Ascending aorta (tissue), 2 donors: ENCODE measurements at regions not wholly inside any gene's neighbourhood (a gene's known extent, or its start where the extent isn't known, plus 50 kb on each side); places are given as distances from the start of the nearest gene placed in this dataset.

Experiments
- DNase-seq, 2 donors: peaks; one replicate each; pipeline ENCODE4 v3.0.0-alpha.2; 2019; ENCODE audit warnings: low spot score in 2 of 2
- H3K27ac ChIP-seq, 2 donors: fragments of 200-600 bp; sonication (generic); one replicate each; pipeline ENCODE4 v1.5.1; 2016 to 2017; ENCODE audit warnings: mild to moderate bottlenecking in 1 of 2
- H3K27me3 ChIP-seq: fragments of 200-600 bp; sonication (generic); one replicate; pipeline ENCODE4 v1.5.1; 2017
- H3K36me3 ChIP-seq, 2 donors: fragments of 200-600 bp; sonication (generic); one replicate each; pipeline ENCODE4 v1.5.1; 2016
- H3K4me1 ChIP-seq, 2 donors: fragments of 200-600 bp; sonication (generic); one replicate each; pipeline ENCODE4 v1.5.1; 2016 to 2017; ENCODE audit warnings: mild to moderate bottlenecking in 1 of 2
- H3K4me3 ChIP-seq, 2 donors: fragments of 200-600 bp; sonication (generic); one replicate each; pipeline ENCODE4 v1.5.1; 2016 to 2017; ENCODE audit warnings: mild to moderate bottlenecking in 1 of 2
- H3K9me3 ChIP-seq, 2 donors: fragments of 200-600 bp; sonication (generic); one replicate each; pipeline ENCODE4 v1.5.1; 2016
- intact Hi-C: fragments of 100-400 bp; cut with DNase I; formaldehyde crosslinking; loops from one replicate; pipeline ENCODE4 v1.15.1; 2023
- TF ChIP-seq, protein P1 (sequence below), 3 experiments: fragments of 200-600 bp in 2 of 3; fragments of 450-650 bp in 1 of 3; sonication (generic) in 2 of 3; IDR thresholded peaks; one replicate each; pipeline ENCODE4 v1.5.1; 2016 to 2019; ENCODE audit warnings: antibody characterized with exemption in 3 of 3, mild to moderate bottlenecking in 1 of 3, moderate library complexity in 1 of 3

DNA sequence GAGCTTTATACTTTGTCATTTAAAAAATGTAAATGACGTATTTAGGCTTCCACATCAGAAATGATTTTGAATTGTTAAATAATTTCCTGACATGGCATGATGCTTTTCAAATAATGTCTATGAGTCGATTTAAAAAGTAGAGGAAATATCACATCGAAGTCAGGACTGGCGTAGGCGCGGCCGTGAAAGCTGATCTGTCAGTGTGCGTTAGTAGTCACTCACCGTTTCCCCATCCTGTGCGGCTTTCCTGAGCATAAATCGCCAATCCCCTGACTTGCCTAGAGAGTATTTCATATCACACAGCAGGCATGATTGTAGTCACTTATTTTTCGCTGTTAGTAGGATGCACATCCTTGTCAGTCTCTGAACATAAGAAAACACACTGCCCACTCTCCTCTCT, 843.1 kb downstream of the SOCS6 start:
- H3K4me3 ChIP-seq = no peak overlapping the region
- H3K36me3 ChIP-seq = no peaks in the 10 kb centered on the region
- DNase-seq = no peak
- H3K4me1 ChIP-seq = no peaks in the 10 kb centered on the region
- TF ChIP-seq, protein P1, sequence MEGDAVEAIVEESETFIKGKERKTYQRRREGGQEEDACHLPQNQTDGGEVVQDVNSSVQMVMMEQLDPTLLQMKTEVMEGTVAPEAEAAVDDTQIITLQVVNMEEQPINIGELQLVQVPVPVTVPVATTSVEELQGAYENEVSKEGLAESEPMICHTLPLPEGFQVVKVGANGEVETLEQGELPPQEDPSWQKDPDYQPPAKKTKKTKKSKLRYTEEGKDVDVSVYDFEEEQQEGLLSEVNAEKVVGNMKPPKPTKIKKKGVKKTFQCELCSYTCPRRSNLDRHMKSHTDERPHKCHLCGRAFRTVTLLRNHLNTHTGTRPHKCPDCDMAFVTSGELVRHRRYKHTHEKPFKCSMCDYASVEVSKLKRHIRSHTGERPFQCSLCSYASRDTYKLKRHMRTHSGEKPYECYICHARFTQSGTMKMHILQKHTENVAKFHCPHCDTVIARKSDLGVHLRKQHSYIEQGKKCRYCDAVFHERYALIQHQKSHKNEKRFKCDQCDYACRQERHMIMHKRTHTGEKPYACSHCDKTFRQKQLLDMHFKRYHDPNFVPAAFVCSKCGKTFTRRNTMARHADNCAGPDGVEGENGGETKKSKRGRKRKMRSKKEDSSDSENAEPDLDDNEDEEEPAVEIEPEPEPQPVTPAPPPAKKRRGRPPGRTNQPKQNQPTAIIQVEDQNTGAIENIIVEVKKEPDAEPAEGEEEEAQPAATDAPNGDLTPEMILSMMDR (IDR thresholded peaks at IDR 0.05) = no peak
- no peaks in the 10 kb centered on the region for H3K27me3 ChIP-seq
- no peaks in the 10 kb centered on the region for H3K9me3 ChIP-seq
- intact Hi-C loops = no loop called here
- H3K27ac ChIP-seq = no peak overlapping the region

- H3K4me1 ChIP-seq = no peaks in the 10 kb centered on the region
- TF ChIP-seq, protein P1 (IDR thresholded peaks at IDR 0.05) = no peak
- no peak for DNase-seq
- H3K9me3 ChIP-seq = no peaks in the 10 kb centered on the region
- H3K27ac ChIP-seq = no peak overlapping the region
- no peaks in the 10 kb centered on the region for H3K36me3 ChIP-seq
- intact Hi-C loops = no loop called here
- H3K4me3 ChIP-seq = no peak overlapping the region
- no peaks in the 10 kb centered on the region for H3K27me3 ChIP-seq
These were observed 841.5 kb downstream of the SOCS6 start for GRCh38 chr18:71130351-71130750.

- H3K27me3 ChIP-seq = no peaks in the 10 kb centered on the region
- intact Hi-C loops = no loop called here
- TF ChIP-seq, protein P1 (IDR thresholded peaks at IDR 0.05) = no peak
- no peaks in the 10 kb centered on the region for H3K36me3 ChIP-seq
- peaks cover 0 to 7% of the 10 kb centered on the region in 2 donors for H3K9me3 ChIP-seq
- H3K4me1 ChIP-seq = no peaks in the 10 kb centered on the region
- no peak for DNase-seq
- no peak overlapping the region for H3K27ac ChIP-seq
- H3K4me3 ChIP-seq = no peak overlapping the region
These were observed 836.7 kb downstream of the SOCS6 start for GRCh38 chr18:71125581-71125980.

- intact Hi-C loops = no loop called here
- H3K36me3 ChIP-seq = no peaks in the 10 kb centered on the region
- H3K4me1 ChIP-seq = no peaks in the 10 kb centered on the region
- H3K4me3 ChIP-seq = no peak overlapping the region
- TF ChIP-seq, protein P1 (IDR thresholded peaks at IDR 0.05) = no peak
- H3K27ac ChIP-seq = no peak overlapping the region
- no peaks in the 10 kb centered on the region for H3K27me3 ChIP-seq
- DNase-seq = no peak
- no peaks in the 10 kb centered on the region for H3K9me3 ChIP-seq
These were observed 827.7 kb downstream of the SOCS6 start for GRCh38 chr18:71116535-71116934.

GRCh38 chr18:71115261-71115660, 826.4 kb downstream of the SOCS6 start:
- H3K4me1 ChIP-seq = no peaks in the 10 kb centered on the region
- DNase-seq = no peak
- no peak overlapping the region for H3K27ac ChIP-seq
- no peaks in the 10 kb centered on the region for H3K27me3 ChIP-seq
- no peaks in the 10 kb centered on the region for H3K36me3 ChIP-seq
- intact Hi-C loops = no loop called here
- no peaks in the 10 kb centered on the region for H3K9me3 ChIP-seq
- TF ChIP-seq, protein P1 (IDR thresholded peaks at IDR 0.05) = no peak
- H3K4me3 ChIP-seq = no peak overlapping the region

- Histone ChIP-seq H3K4me3 (no peak overlapping the region), H3K27me3 (no peaks in the 10 kb centered on the region), H3K27ac (no peak overlapping the region), H3K9me3 (no peaks in the 10 kb centered on the region), H3K4me1 (no peaks in the 10 kb centered on the region), H3K36me3 (no peaks in the 10 kb centered on the region)
- intact Hi-C loops = no loop called here
- TF ChIP-seq, protein P1 (IDR thresholded peaks at IDR 0.05) = no peak
- no peak for DNase-seq
These were observed 825.8 kb downstream of the SOCS6 start for GRCh38 chr18:71114550-71115210.
